ENCODE measurements at regions not wholly inside any gene's neighbourhood (a gene's known extent, or its start where the extent isn't known, plus 50 kb on each side); places are given as distances from the start of the nearest gene placed in this dataset.

GRCh38 chr1:5453347-5453746, 538.9 kb downstream of the NPHP4 start:
- no peaks in the 10 kb centered on the region for H3K4me1 Mint-ChIP-seq (ENCODE audit: low read depth)
- TF ChIP-seq, protein P1, sequence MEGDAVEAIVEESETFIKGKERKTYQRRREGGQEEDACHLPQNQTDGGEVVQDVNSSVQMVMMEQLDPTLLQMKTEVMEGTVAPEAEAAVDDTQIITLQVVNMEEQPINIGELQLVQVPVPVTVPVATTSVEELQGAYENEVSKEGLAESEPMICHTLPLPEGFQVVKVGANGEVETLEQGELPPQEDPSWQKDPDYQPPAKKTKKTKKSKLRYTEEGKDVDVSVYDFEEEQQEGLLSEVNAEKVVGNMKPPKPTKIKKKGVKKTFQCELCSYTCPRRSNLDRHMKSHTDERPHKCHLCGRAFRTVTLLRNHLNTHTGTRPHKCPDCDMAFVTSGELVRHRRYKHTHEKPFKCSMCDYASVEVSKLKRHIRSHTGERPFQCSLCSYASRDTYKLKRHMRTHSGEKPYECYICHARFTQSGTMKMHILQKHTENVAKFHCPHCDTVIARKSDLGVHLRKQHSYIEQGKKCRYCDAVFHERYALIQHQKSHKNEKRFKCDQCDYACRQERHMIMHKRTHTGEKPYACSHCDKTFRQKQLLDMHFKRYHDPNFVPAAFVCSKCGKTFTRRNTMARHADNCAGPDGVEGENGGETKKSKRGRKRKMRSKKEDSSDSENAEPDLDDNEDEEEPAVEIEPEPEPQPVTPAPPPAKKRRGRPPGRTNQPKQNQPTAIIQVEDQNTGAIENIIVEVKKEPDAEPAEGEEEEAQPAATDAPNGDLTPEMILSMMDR (IDR thresholded peaks at IDR 0.05): no peak
- H3K36me3 Mint-ChIP-seq (ENCODE audit: low read depth): no peaks in the 10 kb centered on the region
- H3K27me3 Mint-ChIP-seq: no peaks in the 10 kb centered on the region
- intact Hi-C loops (cut with micrococcal nuclease): no loop called here
- CTCF ChIA-PET: no interaction called here
- no peak overlapping the region for H3K4me3 Mint-ChIP-seq
- no peak overlapping the region for H3K27ac Mint-ChIP-seq
- ATAC-seq: no peak
- POLR2A ChIA-PET: no interaction called here
- H3K9me3 Mint-ChIP-seq: no peaks in the 10 kb centered on the region
- no peak for DNase-seq

- Mint-ChIP-seq H3K4me3 (no peak overlapping the region), H3K36me3 (ENCODE audit: low read depth) (no peaks in the 10 kb centered on the region), H3K27ac (no peak overlapping the region), H3K9me3 (no peaks in the 10 kb centered on the region), H3K27me3 (no peaks in the 10 kb centered on the region), H3K4me1 (ENCODE audit: low read depth) (no peaks in the 10 kb centered on the region)
- ChIA-PET CTCF (interaction anchor here (1.1 kb wide), 1 partner anchor 63 kb away, joined by 3 read pairs; no protein-coding TSS in a partner anchor), POLR2A (no interaction called here)
- TF ChIP-seq, protein P1 (IDR thresholded peaks at IDR 0.05): no peak
- DNase-seq (no peak), ATAC-seq (no peak)
- intact Hi-C loops (cut with micrococcal nuclease): no loop called here
These were observed 540.6 kb downstream of the NPHP4 start for GRCh38 chr1:5451671-5452070.

- H3K4me1 Mint-ChIP-seq (ENCODE audit: low read depth): peaks cover 3% of the 10 kb centered on the region
- H3K4me3 Mint-ChIP-seq: no peak overlapping the region
- ATAC-seq (no peak), DNase-seq (peak; percentile 49)
- intact Hi-C loops (cut with micrococcal nuclease): no loop called here
- TF ChIP-seq, protein P1 (IDR thresholded peaks at IDR 0.05): peak; percentile 37
- CTCF ChIA-PET: interaction anchor here (1.0 kb wide), 2 partner anchors 62 to 151 kb away, joined by 3 to 5 read pairs; no protein-coding TSS in a partner anchor
- no peaks in the 10 kb centered on the region for H3K9me3 Mint-ChIP-seq
- no peaks in the 10 kb centered on the region for H3K36me3 Mint-ChIP-seq (ENCODE audit: low read depth)
- POLR2A ChIA-PET: no interaction called here
- H3K27ac Mint-ChIP-seq: no peak overlapping the region
- H3K27me3 Mint-ChIP-seq: no peaks in the 10 kb centered on the region
These were observed 543.7 kb downstream of the NPHP4 start for GRCh38 chr1:5448486-5448885.

DNA sequence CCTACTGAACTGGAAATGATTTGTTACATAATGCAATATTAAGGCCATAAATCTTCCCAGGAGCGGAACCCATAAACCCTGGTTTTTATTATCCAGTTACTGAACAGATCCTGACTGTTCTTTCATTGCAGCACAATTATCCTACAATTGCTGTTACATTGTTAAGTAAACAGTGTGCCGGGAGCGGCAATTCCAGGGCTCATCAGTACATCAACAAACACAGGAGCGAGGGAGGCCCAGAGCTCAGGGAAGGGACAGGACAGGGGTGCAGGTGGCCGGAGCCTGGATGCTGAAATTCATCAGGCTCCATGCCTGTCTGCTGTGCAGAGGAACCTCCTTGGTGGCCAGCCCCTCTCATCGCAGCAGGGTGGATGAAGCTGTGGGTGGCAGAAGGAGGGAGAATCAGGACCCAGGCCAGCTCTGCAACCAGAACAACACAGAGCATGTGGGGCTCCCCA, 544.7 kb downstream of the NPHP4 start:
- no peak overlapping the region for H3K4me3 Mint-ChIP-seq
- no peak overlapping the region for H3K27ac Mint-ChIP-seq
- peaks cover 3% of the 10 kb centered on the region for H3K4me1 Mint-ChIP-seq (ENCODE audit: low read depth)
- TF ChIP-seq, protein P1 (IDR thresholded peaks at IDR 0.05): no peak
- no peaks in the 10 kb centered on the region for H3K36me3 Mint-ChIP-seq (ENCODE audit: low read depth)
- ChIA-PET POLR2A (no interaction called here), CTCF (interaction anchor here (0.5 kb wide), 1 partner anchor 546 kb away, joined by 3 read pairs; no protein-coding TSS in a partner anchor)
- H3K27me3 Mint-ChIP-seq: no peaks in the 10 kb centered on the region
- no peaks in the 10 kb centered on the region for H3K9me3 Mint-ChIP-seq
- DNase-seq (no peak), ATAC-seq (no peak)
- intact Hi-C loops (cut with micrococcal nuclease): no loop called here

DNA sequence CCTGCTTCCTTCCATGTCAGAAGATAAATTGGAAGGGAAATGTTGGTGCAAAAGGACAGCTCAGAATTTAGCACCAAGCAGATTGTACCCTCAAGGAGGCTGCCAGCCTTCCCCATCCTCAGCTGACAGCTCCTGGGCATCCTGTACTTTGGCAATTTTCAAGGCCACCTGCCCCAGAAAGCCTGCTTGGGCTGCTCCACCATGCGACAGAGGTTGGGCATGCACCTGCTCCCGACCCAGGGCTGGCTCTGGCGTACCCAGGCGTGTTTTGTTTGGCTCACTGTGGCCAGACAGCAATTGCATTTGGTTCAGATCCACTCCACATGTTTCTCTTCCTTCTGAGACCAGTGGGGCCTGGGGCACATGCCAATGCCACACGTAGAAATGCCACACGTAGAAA, 547.8 kb downstream of the NPHP4 start:
- CTCF ChIA-PET: no interaction called here

More for the DNA sequence above, 547.8 kb downstream of the NPHP4 start:
- Mint-ChIP-seq H3K4me3 (no peak overlapping the region), H3K27me3 (no peaks in the 10 kb centered on the region), H3K9me3 (peaks cover 3% of the 10 kb centered on the region), H3K27ac (no peak overlapping the region), H3K4me1 (ENCODE audit: low read depth) (peaks cover 3% of the 10 kb centered on the region), H3K36me3 (ENCODE audit: low read depth) (no peaks in the 10 kb centered on the region)
- TF ChIP-seq, protein P1 (IDR thresholded peaks at IDR 0.05): no peak
- no peak for DNase-seq
- no peak for ATAC-seq
- POLR2A ChIA-PET: no interaction called here
- intact Hi-C loops (cut with micrococcal nuclease): no loop called here

All from activated CD8-positive, alpha-beta T cell treated with anti-CD3 and anti-CD28 coated beads for 36 hours (primary cell).